H1 (cell line): ENCODE measurements at regions not wholly inside any gene's neighbourhood (a gene's known extent, or its start where the extent isn't known, plus 50 kb on each side); places are given as distances from the start of the nearest gene placed in this dataset.

ENCODE experiments used
- CTCF ChIA-PET: fragments of 300-600 bp; sonication (Branson Sonifier 250); formaldehyde crosslinking; loops from one replicate; lab custom pipeline; 2021; ENCODE audit not compliant: partially characterized antibody; lab: Charles Lee
- POLR2A ChIA-PET: fragments of 300-600 bp; sonication (Branson Sonifier 250); formaldehyde crosslinking; loops from one replicate; lab custom pipeline; 2021; ENCODE audit warnings: inconsistent platforms; ENCODE audit not compliant: partially characterized antibody; lab: Charles Lee
- DNase-seq, 2 experiments: peaks; one replicate each; pipeline versions ENCODE4 v3.0.0 to v3.0.0-alpha.2; 2010 to 2022; ENCODE audit warnings: low spot score in 2 of 2, low read depth in 1 of 2, mixed read lengths in 1 of 2
- FAIRE-seq: peaks from 2 replicates; lab custom pipeline; 2011; peaks lifted over from hg19 to GRCh38; lab: Jason Lieb, UNC
- H2AFZ ChIP-seq: 2 replicates; pipeline ENCODE4 v1.8.1; 2012; ENCODE audit warnings: low read length, inconsistent platforms
- H2AK5ac ChIP-seq: 2 replicates; pipeline ENCODE4 v1.6.1; 2013; ENCODE audit warnings: low read depth, low read length
- H2BK120ac ChIP-seq: replicated peaks from 2 replicates; pipeline ENCODE3; 2013; ENCODE audit warnings: low read depth, low read length, inconsistent platforms
- H2BK12ac ChIP-seq: 2 replicates; pipeline ENCODE4 v1.6.1; 2013; ENCODE audit warnings: low read depth, low read length
- H2BK15ac ChIP-seq: 2 replicates; pipeline ENCODE4 v1.6.1; 2013; ENCODE audit warnings: low read length
- H2BK20ac ChIP-seq: 2 replicates; pipeline ENCODE4 v1.6.1; 2013; ENCODE audit warnings: low read length
- H2BK5ac ChIP-seq: 2 replicates; pipeline ENCODE4 v1.6.1; 2013; ENCODE audit warnings: low read depth, low read length
- H3K14ac ChIP-seq: 2 replicates; pipeline ENCODE4 v1.6.1; 2013; ENCODE audit warnings: inconsistent platforms; ENCODE audit not compliant: insufficient read length
- H3K18ac ChIP-seq: 2 replicates; pipeline ENCODE4 v1.6.1; 2013; ENCODE audit warnings: low read length; ENCODE audit errors: extremely low read depth
- H3K23ac ChIP-seq: 2 replicates; pipeline ENCODE4 v1.6.1; 2013; ENCODE audit warnings: inconsistent platforms; ENCODE audit not compliant: insufficient read length
- H3K23me2 ChIP-seq: 2 replicates; pipeline ENCODE4 v1.6.1; 2013; ENCODE audit warnings: low read depth, low read length
- H3K27ac ChIP-seq: 2 replicates; pipeline ENCODE4 v1.6.1; 2011; ENCODE audit warnings: low read depth, low read length, inconsistent platforms
- H3K27me3 ChIP-seq, 4 experiments: replicated peaks in 1 of 4; 1 replicate in 1 of 4; 2 replicates in 3 of 4; pipeline versions ENCODE4 v1.6.1 to v1.8.1; 2011 to 2013; ENCODE audit warnings: low read length in 3 of 4, mild to moderate bottlenecking in 3 of 4, inconsistent platforms in 2 of 4, mixed read lengths in 2 of 4, moderate library complexity in 1 of 4; ENCODE audit not compliant: control insufficient read depth in 3 of 4, insufficient read depth in 3 of 4; ENCODE audit errors: extremely low read depth in 1 of 4
- H3K36me3 ChIP-seq, 4 experiments: 2 replicates each; pipeline versions ENCODE4 v1.6.1 to v1.8.1; 2011 to 2013; ENCODE audit warnings: mild to moderate bottlenecking in 4 of 4, low read length in 3 of 4, moderate library complexity in 2 of 4, control low read depth in 1 of 4, inconsistent platforms in 1 of 4; ENCODE audit not compliant: insufficient read depth in 4 of 4, control insufficient read depth in 2 of 4
- H3K4ac ChIP-seq: replicated peaks from 2 replicates; pipeline ENCODE3; 2013; ENCODE audit warnings: low read length, low read depth, mixed read lengths, inconsistent platforms; ENCODE audit not compliant: insufficient read length
- H3K4me1 ChIP-seq, 4 experiments: replicated peaks in 1 of 4; 1 replicate in 1 of 4; 2 replicates in 3 of 4; pipeline versions ENCODE4 v1.6.1 to v1.8.1; 2011 to 2013; ENCODE audit warnings: low read length in 3 of 4, inconsistent platforms in 2 of 4, mixed read lengths in 1 of 4; ENCODE audit not compliant: insufficient read depth in 4 of 4, control insufficient read depth in 3 of 4
- H3K4me2 ChIP-seq, 2 experiments: 2 replicates each; pipeline versions ENCODE4 v1.6.1 to v1.8.1; 2011 to 2013; ENCODE audit warnings: low read depth in 2 of 2, low read length in 2 of 2, control low read depth in 1 of 2, inconsistent platforms in 1 of 2, mild to moderate bottlenecking in 1 of 2; ENCODE audit not compliant: insufficient read depth in 1 of 2
- H3K4me3 ChIP-seq, 4 experiments: fragments of 200-600, 300-600 bp in 1 of 4; sonication (generic), shearing (Covaris generic), sonication (Bioruptor Twin) in 1 of 4; 2 replicates each; pipeline versions ENCODE4 v1.5.1 to v1.8.1; 2011 to 2016; ENCODE audit warnings: low read length in 4 of 4, low read depth in 3 of 4, control low read depth in 2 of 4, inconsistent platforms in 2 of 4, mild to moderate bottlenecking in 2 of 4, mixed read lengths in 1 of 4, moderate library complexity in 1 of 4; ENCODE audit not compliant: insufficient read depth in 2 of 4; ENCODE audit errors: extremely low read depth in 1 of 4
- H3K56ac ChIP-seq: replicated peaks from 2 replicates; pipeline ENCODE3; 2013; ENCODE audit warnings: low read depth, mild to moderate bottlenecking, mixed read lengths, low read length, inconsistent platforms; ENCODE audit not compliant: insufficient read length
- H3K79me1 ChIP-seq: 2 replicates; pipeline ENCODE4 v1.6.1; 2013; ENCODE audit warnings: low read depth, low read length, control low read depth
- H3K79me2 ChIP-seq, 2 experiments: 2 replicates each; pipeline versions ENCODE4 v1.6.1 to v1.8.1; 2012 to 2013; ENCODE audit warnings: low read length in 2 of 2, mild to moderate bottlenecking in 2 of 2, inconsistent platforms in 1 of 2; ENCODE audit not compliant: insufficient read depth in 2 of 2, control insufficient read depth in 1 of 2
- H3K9ac ChIP-seq, 4 experiments: replicated peaks in 1 of 4; 1 replicate in 1 of 4; 2 replicates in 3 of 4; pipeline versions ENCODE4 v1.6.1 to v1.8.1; 2011 to 2013; ENCODE audit warnings: low read depth in 3 of 4, low read length in 3 of 4, control low read depth in 2 of 4, mild to moderate bottlenecking in 2 of 4, moderate library complexity in 2 of 4, inconsistent platforms in 1 of 4; ENCODE audit errors: extremely low read depth in 1 of 4
- H3K9me3 ChIP-seq, 2 experiments: 2 replicates each; pipeline versions ENCODE4 v1.6.1 to v1.8.1; 2012 to 2013; ENCODE audit warnings: mild to moderate bottlenecking in 2 of 2, moderate library complexity in 2 of 2, control low read depth in 1 of 2, inconsistent platforms in 1 of 2, low read depth in 1 of 2, low read length in 1 of 2, mixed read lengths in 1 of 2; ENCODE audit not compliant: insufficient read depth in 2 of 2
- H4K20me1 ChIP-seq, 2 experiments: replicated peaks in 1 of 2; 2 replicates each; pipeline versions ENCODE3 to v1.8.1; 2011 to 2013; ENCODE audit warnings: inconsistent platforms in 2 of 2, low read length in 2 of 2, mild to moderate bottlenecking in 1 of 2; ENCODE audit not compliant: insufficient read depth in 2 of 2, control insufficient read depth in 1 of 2
- H4K5ac ChIP-seq: 2 replicates; pipeline ENCODE4 v1.6.1; 2013; ENCODE audit warnings: low read length, low read depth, mixed read lengths, inconsistent platforms; ENCODE audit not compliant: insufficient read length
- H4K8ac ChIP-seq: 2 replicates; pipeline ENCODE4 v1.8.0; 2013; ENCODE audit warnings: mild to moderate bottlenecking, moderate library complexity, low read length, inconsistent platforms; ENCODE audit not compliant: insufficient read depth; ENCODE audit errors: extremely low read depth
- H4K91ac ChIP-seq: replicated peaks from 2 replicates; pipeline ENCODE3; 2013; ENCODE audit warnings: low read length, mixed read lengths, inconsistent platforms; ENCODE audit not compliant: insufficient read length
- CTCF ChIP-seq, 3 experiments: IDR thresholded peaks; 1 replicate in 2 of 3; 2 replicates in 1 of 3; pipeline versions ENCODE4 v1.5.1 to v1.6.1; 2011; ENCODE audit warnings: low read length in 3 of 3, mild to moderate bottlenecking in 3 of 3, inconsistent platforms in 2 of 3, low read depth in 1 of 3, moderate library complexity in 1 of 3; ENCODE audit not compliant: insufficient read depth in 1 of 3; ENCODE audit errors: control extremely low read depth in 1 of 3
- KDM4A ChIP-seq: IDR thresholded peaks from one replicate; pipeline ENCODE4 v1.7.1; 2012; ENCODE audit warnings: low read depth, mild to moderate bottlenecking, moderate library complexity, low read length, inconsistent platforms; ENCODE audit not compliant: severe bottlenecking
- KDM5A ChIP-seq: fragments of 200-600 bp; IDR thresholded peaks from 2 replicates; pipeline ENCODE4 v1.7.1; 2012; ENCODE audit warnings: mild to moderate bottlenecking, low read length, inconsistent platforms, mixed read lengths
- POLR2A ChIP-seq, 2 experiments: IDR thresholded peaks; 1 replicate in 1 of 2; 2 replicates in 1 of 2; pipeline ENCODE4 v1.6.1; 2011; ENCODE audit warnings: low read depth in 2 of 2, low read length in 2 of 2, mild to moderate bottlenecking in 2 of 2; ENCODE audit errors: control extremely low read depth in 1 of 2
- POU5F1 ChIP-seq: IDR thresholded peaks from 2 replicates; pipeline ENCODE4 v1.6.1; 2011; ENCODE audit warnings: low read depth, mild to moderate bottlenecking, low read length, moderate library complexity
- TCF12 ChIP-seq: IDR thresholded peaks from 2 replicates; pipeline ENCODE4 v1.6.1; 2011; ENCODE audit warnings: low read depth, mild to moderate bottlenecking, low read length

GRCh38 chr4:115780835-115781234 is 667.4 kb upstream of the NDST4 start:
- H3K23ac ChIP-seq = no peak overlapping the region
- no peaks in the 10 kb centered on the region for H3K79me2 ChIP-seq
- no peaks in the 10 kb centered on the region for H3K79me1 ChIP-seq
- H2BK12ac ChIP-seq = no peak overlapping the region
- H2BK20ac ChIP-seq = no peak overlapping the region
- no peaks in the 10 kb centered on the region for H3K36me3 ChIP-seq
- H3K4me2 ChIP-seq = no peak overlapping the region
- H3K4me3 ChIP-seq = no peak overlapping the region
- H2AFZ ChIP-seq = no peak overlapping the region
- H4K91ac ChIP-seq = no peak overlapping the region
- ChIA-PET CTCF (interaction anchor here (0.7 to 1.3 kb wide), 6 partner anchors 8 to 464 kb away, joined by 3 to 5 read pairs (median 4); no protein-coding TSS in a partner anchor), POLR2A (no interaction called here)
- H3K23me2 ChIP-seq = no peaks in the 10 kb centered on the region
- no peak overlapping the region for H2BK15ac ChIP-seq
- no peaks in the 10 kb centered on the region for H4K20me1 ChIP-seq
- no peak overlapping the region for H4K8ac ChIP-seq
- H3K27me3 ChIP-seq = no peaks in the 10 kb centered on the region
- no peak overlapping the region for H3K18ac ChIP-seq
- H3K4me1 ChIP-seq = no peaks in the 10 kb centered on the region
- FAIRE-seq (no peak), DNase-seq (no peak)
- H3K9me3 ChIP-seq = no peaks in the 10 kb centered on the region
- H2AK5ac ChIP-seq = no peak overlapping the region
- no peak overlapping the region for H3K27ac ChIP-seq
- H3K14ac ChIP-seq = no peak overlapping the region
- no peak overlapping the region for H3K4ac ChIP-seq
- H3K9ac ChIP-seq = no peak overlapping the region
- H4K5ac ChIP-seq = no peak overlapping the region
- H3K56ac ChIP-seq = no peak overlapping the region
- H2BK120ac ChIP-seq = no peak overlapping the region
- no peak overlapping the region for H2BK5ac ChIP-seq
- TF ChIP-seq CTCF (IDR thresholded peaks at IDR 0.05; ENCODE audit: control extremely low read depth in 1 of 3, insufficient read depth in 1 of 3, low read depth in 1 of 3, low read length in 3 of 3) = no peak
- no peak for TF ChIP-seq TCF12
- TF ChIP-seq POLR2A (IDR thresholded peaks at IDR 0.05; ENCODE audit: control extremely low read depth in 1 of 2, low read depth in 2 of 2, low read length in 2 of 2) = no peak
- no peak for TF ChIP-seq KDM4A
- no peak for TF ChIP-seq POU5F1
- no peak for TF ChIP-seq KDM5A
